ENCODE measurements at regions not wholly inside any gene's neighbourhood (a gene's known extent, or its start where the extent isn't known, plus 50 kb on each side); places are given as distances from the start of the nearest gene placed in this dataset.

GRCh38 chr9:82673919-82674318 lies 389.0 kb downstream of the RASEF start:
- DNase-seq, result no peak

- DNase-seq, result no peak
Measured at GRCh38 chr9:82675102-82675501, 387.8 kb downstream of the RASEF start.

GRCh38 chr9:82675605-82676004 lies 387.3 kb downstream of the RASEF start:
- DNase-seq, result no peak

- DNase-seq, result no peak
Measured at GRCh38 chr9:82677086-82677485, 385.9 kb downstream of the RASEF start.

- DNase-seq, result no peak
Measured at GRCh38 chr9:82679472-82679871, 383.5 kb downstream of the RASEF start.

GRCh38 chr9:82680179-82680935 lies 382.6 kb downstream of the RASEF start:
- DNase-seq, result no peak

DNA sequence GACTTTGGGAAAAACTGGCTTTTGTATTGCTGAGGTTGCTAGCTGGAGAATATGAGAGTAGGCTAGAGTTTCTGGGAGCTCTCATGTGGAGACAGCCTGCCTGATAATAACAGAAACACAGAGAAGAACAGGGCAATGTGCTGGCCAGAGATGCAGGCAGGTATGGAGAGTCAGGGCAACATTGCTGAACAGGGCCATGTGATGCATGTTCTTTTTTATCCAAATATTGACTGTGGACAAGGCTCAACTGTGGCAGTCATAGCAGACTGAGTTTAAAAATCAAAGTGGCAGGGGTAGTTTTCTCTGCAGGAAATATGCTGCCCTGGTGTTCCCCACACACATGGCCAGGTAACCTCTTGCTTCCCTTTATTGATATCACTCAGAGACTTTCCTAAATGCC lies 381.1 kb downstream of the RASEF start:
- no peak for DNase-seq

- no peak for DNase-seq
Measured at GRCh38 chr9:82682431-82682830, 380.5 kb downstream of the RASEF start.

GRCh38 chr9:82695704-82696103 lies 367.2 kb downstream of the RASEF start:
- no peak for DNase-seq

DNA sequence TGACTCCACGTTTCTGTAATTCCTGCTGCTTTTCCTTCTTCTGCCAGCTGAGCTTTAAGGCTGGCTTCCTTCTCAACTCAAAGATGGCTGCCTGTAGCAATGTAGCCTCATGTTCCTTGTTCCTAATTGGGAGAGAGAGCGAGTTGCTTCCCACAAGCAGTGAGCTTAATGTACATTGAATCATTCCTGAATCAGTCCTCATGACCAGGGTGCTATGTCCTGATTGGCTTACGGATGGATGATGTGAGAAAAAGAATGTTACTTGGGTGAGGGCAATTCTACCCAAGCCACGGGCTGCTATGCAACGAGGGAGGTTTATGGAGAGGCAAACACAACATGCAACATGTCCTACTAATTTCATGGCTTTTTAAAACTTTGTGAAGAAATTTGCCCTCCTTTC lies 356.2 kb downstream of the RASEF start:
- no peak for DNase-seq

GRCh38 chr9:82716821-82717220 lies 346.1 kb downstream of the RASEF start:
- no peak for DNase-seq

DNA sequence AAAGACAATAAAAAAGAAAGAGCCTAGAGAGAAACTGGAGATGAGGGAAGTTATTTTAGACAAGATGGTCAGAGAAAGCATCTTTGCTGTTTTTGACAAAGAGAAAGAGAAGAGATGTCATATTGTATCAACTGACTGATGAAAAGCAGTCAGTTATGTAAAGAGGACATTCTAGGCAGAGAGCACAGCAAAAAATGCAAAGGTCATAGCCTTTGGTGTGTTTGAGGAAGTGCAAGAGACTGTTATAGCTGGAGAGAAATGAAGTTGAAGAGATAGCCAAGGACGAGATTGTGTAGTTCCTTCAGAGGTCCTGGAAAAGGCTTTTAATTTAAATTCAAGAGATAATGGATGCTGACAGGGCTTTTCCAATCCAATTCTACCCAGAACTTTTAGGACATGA lies 342.4 kb downstream of the RASEF start:
- no peak for DNase-seq

- no peak for DNase-seq
Measured at GRCh38 chr9:82721593-82721992, 341.3 kb downstream of the RASEF start.

- DNase-seq, result no peak
Measured at GRCh38 chr9:82722051-82722450, 340.9 kb downstream of the RASEF start.

- no peak for DNase-seq
Measured at GRCh38 chr9:82722561-82722960, 340.4 kb downstream of the RASEF start.

- DNase-seq, result no peak
Measured at GRCh38 chr9:82726424-82727276, 336.3 kb downstream of the RASEF start.

- no peak for DNase-seq
Measured at GRCh38 chr9:82729141-82729540, 333.8 kb downstream of the RASEF start.

DNA sequence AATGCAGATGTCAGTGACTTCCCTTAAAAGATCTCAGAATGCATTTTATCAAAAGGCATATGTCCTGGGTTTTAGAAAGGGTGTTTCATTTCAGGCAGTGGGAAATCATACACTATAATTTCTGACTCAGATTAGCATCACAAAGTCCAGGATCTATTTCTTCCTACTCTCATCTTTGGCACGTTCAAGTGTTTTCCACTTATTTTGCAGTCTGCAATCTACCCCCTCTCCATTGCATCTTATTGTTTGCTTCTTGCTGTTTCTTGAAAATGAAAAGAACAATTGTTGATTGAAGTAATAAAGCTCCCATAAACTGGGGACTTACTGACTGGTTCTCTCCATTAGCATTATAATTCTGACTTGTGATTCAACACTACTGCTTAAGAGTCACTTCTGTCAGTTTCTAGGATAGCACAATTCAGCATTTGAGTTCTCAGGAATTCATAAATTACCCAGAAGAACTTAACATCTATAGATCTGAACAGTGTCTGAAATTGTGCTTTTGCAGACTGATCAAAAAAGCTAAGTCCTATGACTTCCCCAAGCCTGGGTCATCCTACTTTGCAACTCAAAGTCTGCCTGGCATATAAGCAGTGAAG lies 332.9 kb downstream of the RASEF start:
- DNase-seq, result no peak

- DNase-seq, result no peak
Measured at GRCh38 chr9:82732928-82733327, 330.0 kb downstream of the RASEF start.

GRCh38 chr9:82736126-82736525 lies 326.8 kb downstream of the RASEF start:
- DNase-seq, result no peak

DNA sequence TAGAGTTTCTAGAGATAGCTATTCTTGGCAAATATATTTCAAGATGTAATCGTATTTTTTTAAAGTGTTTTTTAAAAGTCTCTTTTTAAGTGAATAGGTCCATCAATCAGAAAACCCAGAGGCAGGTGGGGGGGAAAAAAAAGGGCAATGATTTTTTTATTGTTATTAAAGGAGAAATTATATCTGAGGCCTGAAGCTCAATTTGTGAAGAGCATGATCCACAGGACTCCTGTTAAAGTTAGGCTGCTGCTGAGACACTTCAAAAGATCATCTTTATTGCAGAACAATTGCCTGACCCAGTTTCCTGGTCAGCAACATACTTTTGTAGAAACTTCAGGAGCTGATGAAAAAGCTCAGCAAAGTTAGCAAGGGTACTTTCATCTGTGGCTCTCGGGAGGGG lies 326.2 kb downstream of the RASEF start:
- DNase-seq, result no peak

DNA sequence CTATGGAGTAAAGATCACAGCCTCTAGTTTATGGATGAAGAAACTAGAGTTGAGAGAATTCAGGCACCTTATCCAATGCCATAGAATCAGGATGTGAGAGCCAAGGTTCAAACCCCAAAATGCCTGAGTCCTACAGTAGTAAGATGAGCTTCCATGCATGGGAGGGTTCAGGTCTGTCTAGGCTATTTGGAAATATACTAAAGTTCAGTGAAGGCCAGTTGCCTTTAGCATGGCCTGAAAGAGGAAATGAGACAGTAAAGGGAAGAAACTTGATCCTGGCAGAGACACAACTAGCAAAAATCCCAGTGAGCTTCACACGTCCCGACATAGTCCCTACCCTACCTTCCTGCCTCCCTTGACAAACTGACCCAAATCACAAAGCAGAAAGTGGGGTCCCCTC lies 317.0 kb downstream of the RASEF start:
- DNase-seq, result no peak

DNA sequence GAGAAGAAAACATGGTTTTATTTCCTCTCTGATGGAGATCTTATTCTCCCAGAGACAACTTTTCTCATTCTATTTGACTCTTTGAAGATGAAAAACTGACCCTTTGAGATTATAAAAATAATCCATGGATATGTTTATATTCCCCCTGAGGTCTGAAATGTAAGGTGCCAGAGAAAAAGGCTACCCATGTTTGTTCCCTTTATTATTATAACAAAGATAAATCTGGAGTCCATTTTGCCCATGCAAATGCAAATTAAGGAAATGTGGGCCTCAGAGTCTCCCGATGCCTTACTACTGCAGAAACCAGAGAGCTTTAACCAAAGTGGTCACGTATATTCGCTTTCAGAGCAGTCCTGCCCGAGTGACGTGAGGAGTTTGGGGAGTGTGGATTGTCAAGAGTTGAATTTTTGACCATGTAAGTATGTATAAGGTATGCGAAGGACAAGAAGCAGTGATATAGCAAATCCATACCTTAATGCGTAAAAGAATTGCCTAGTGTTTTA lies 312.5 kb downstream of the RASEF start:
- no peak for DNase-seq

- no peak for DNase-seq
Measured at GRCh38 chr9:82757924-82758323, 305.0 kb downstream of the RASEF start.

Measured in NCI-H1092 (cell line).